ENCODE measurements at regions not wholly inside any gene's neighbourhood (a gene's known extent, or its start where the extent isn't known, plus 50 kb on each side); places are given as distances from the start of the nearest gene placed in this dataset.
"Not testable (repeated sequence)": the region's sequence is repeated elsewhere in the genome, so short reads cannot be mapped to it uniquely, and the experiment has no call there.

GRCh38 chr9:66207914-66208313 is 471.0 kb downstream of the FOXD4L4 start:
- H3K4me2 ChIP-seq (ENCODE audit: low read length); intact Hi-C loops (cut with micrococcal nuclease); ATAC-seq; RAD21 ChIA-PET (ENCODE audit: low non-redundant PET in 1 of 2, low total read pairs in 2 of 2, uncharacterized antibody in 2 of 2, unreplicated experiment in 2 of 2); H3K9ac ChIP-seq (ENCODE audit: low read length); H3K9me2 ChIP-seq (ENCODE audit: insufficient read depth); BruUV-seq (replicated peaks); H4K20me1 ChIP-seq (ENCODE audit: insufficient read depth); H3K4me1 ChIP-seq (ENCODE audit: control insufficient read depth in 1 of 2, insufficient read depth in 2 of 2, low read length in 2 of 2); H3K36me3 ChIP-seq (ENCODE audit: control insufficient read depth in 1 of 2, insufficient read depth in 2 of 2, low read length in 2 of 2); H3K79me2 ChIP-seq (ENCODE audit: insufficient read depth, low read length); H3K9me3 ChIP-seq (ENCODE audit: control insufficient read depth in 1 of 2, insufficient read depth in 1 of 2, low read depth in 1 of 2, low read length in 2 of 2); H3K4me3 ChIP-seq (replicated peaks in 1 of 2; ENCODE audit: low read depth in 1 of 2, low read length in 2 of 2); H2AFZ ChIP-seq (ENCODE audit: low read depth, low read length, poor library complexity, severe bottlenecking); H3K27me3 ChIP-seq (ENCODE audit: insufficient read depth, low read length); DNase-seq (ENCODE audit: low read depth, low spot score); CTCF ChIA-PET; H3K27ac ChIP-seq (ENCODE audit: low read depth, low read length); POLR2A ChIA-PET: not testable (repeated sequence)

GRCh38 chr9:66244763-66245162 is 507.8 kb downstream of the FOXD4L4 start:
- TF ChIP-seq CTCF (IDR thresholded peaks at IDR 0.05 in 2 of 3, conservative IDR thresholded peaks at IDR 0.05 in 1 of 3; ENCODE audit: borderline replicate concordance in 1 of 3, insufficient read depth in 1 of 3, low read depth in 2 of 3, low read length in 2 of 3) = peak in 1 of 3 experiments; percentile 8; a peak in 1 of 6 replicates
- H3K9ac ChIP-seq (ENCODE audit: low read length); ATAC-seq; BruUV-seq (replicated peaks); H3K27ac ChIP-seq (ENCODE audit: low read depth, low read length); DNase-seq (ENCODE audit: low read depth, low spot score); H3K79me2 ChIP-seq (ENCODE audit: insufficient read depth, low read length); H2AFZ ChIP-seq (ENCODE audit: low read depth, low read length, poor library complexity, severe bottlenecking); H3K4me1 ChIP-seq (ENCODE audit: control insufficient read depth in 1 of 2, insufficient read depth in 2 of 2, low read length in 2 of 2); H4K20me1 ChIP-seq (ENCODE audit: insufficient read depth); H3K9me2 ChIP-seq (ENCODE audit: insufficient read depth); H3K4me2 ChIP-seq (ENCODE audit: low read length); H3K27me3 ChIP-seq (ENCODE audit: insufficient read depth, low read length); H3K4me3 ChIP-seq (replicated peaks in 1 of 2; ENCODE audit: low read depth in 1 of 2, low read length in 2 of 2); H3K9me3 ChIP-seq (ENCODE audit: control insufficient read depth in 1 of 2, insufficient read depth in 1 of 2, low read depth in 1 of 2, low read length in 2 of 2); POLR2A ChIA-PET; intact Hi-C loops (cut with micrococcal nuclease); H3K36me3 ChIP-seq (ENCODE audit: control insufficient read depth in 1 of 2, insufficient read depth in 2 of 2, low read length in 2 of 2); CTCF ChIA-PET; RAD21 ChIA-PET (ENCODE audit: low non-redundant PET in 1 of 2, low total read pairs in 2 of 2, uncharacterized antibody in 2 of 2, unreplicated experiment in 2 of 2): not testable (repeated sequence)

- intact Hi-C loops (cut with micrococcal nuclease); BruUV-seq (replicated peaks); H3K4me1 ChIP-seq (ENCODE audit: control insufficient read depth in 1 of 2, insufficient read depth in 2 of 2, low read length in 2 of 2): not testable (repeated sequence)
Measured at GRCh38 chr9:66245481-66245880, 508.5 kb downstream of the FOXD4L4 start.

GRCh38 chr9:66257581-66257980 is 520.6 kb downstream of the FOXD4L4 start:
- H3K4me2 ChIP-seq (ENCODE audit: low read length); intact Hi-C loops (cut with micrococcal nuclease); CTCF ChIA-PET; H3K9me3 ChIP-seq (ENCODE audit: control insufficient read depth in 1 of 2, insufficient read depth in 1 of 2, low read depth in 1 of 2, low read length in 2 of 2); ATAC-seq; BruUV-seq (replicated peaks); H3K36me3 ChIP-seq (ENCODE audit: control insufficient read depth in 1 of 2, insufficient read depth in 2 of 2, low read length in 2 of 2); H4K20me1 ChIP-seq (ENCODE audit: insufficient read depth); H3K9me2 ChIP-seq (ENCODE audit: insufficient read depth); RAD21 ChIA-PET (ENCODE audit: low non-redundant PET in 1 of 2, low total read pairs in 2 of 2, uncharacterized antibody in 2 of 2, unreplicated experiment in 2 of 2); H3K9ac ChIP-seq (ENCODE audit: low read length); H3K79me2 ChIP-seq (ENCODE audit: insufficient read depth, low read length); H2AFZ ChIP-seq (ENCODE audit: low read depth, low read length, poor library complexity, severe bottlenecking); H3K4me1 ChIP-seq (ENCODE audit: control insufficient read depth in 1 of 2, insufficient read depth in 2 of 2, low read length in 2 of 2); H3K4me3 ChIP-seq (replicated peaks in 1 of 2; ENCODE audit: low read depth in 1 of 2, low read length in 2 of 2); H3K27me3 ChIP-seq (ENCODE audit: insufficient read depth, low read length); DNase-seq (ENCODE audit: low read depth, low spot score); H3K27ac ChIP-seq (ENCODE audit: low read depth, low read length); POLR2A ChIA-PET: not testable (repeated sequence)

More at GRCh38 chr9:66245481-66245880, 508.5 kb downstream of the FOXD4L4 start:
- H3K27ac ChIP-seq (ENCODE audit: low read depth, low read length); DNase-seq (ENCODE audit: low read depth, low spot score); H3K27me3 ChIP-seq (ENCODE audit: insufficient read depth, low read length); H3K79me2 ChIP-seq (ENCODE audit: insufficient read depth, low read length); H3K4me2 ChIP-seq (ENCODE audit: low read length); CTCF ChIA-PET; H3K9me2 ChIP-seq (ENCODE audit: insufficient read depth); H3K9me3 ChIP-seq (ENCODE audit: control insufficient read depth in 1 of 2, insufficient read depth in 1 of 2, low read depth in 1 of 2, low read length in 2 of 2); ATAC-seq; POLR2A ChIA-PET; H4K20me1 ChIP-seq (ENCODE audit: insufficient read depth); H2AFZ ChIP-seq (ENCODE audit: low read depth, low read length, poor library complexity, severe bottlenecking); H3K36me3 ChIP-seq (ENCODE audit: control insufficient read depth in 1 of 2, insufficient read depth in 2 of 2, low read length in 2 of 2); RAD21 ChIA-PET (ENCODE audit: low non-redundant PET in 1 of 2, low total read pairs in 2 of 2, uncharacterized antibody in 2 of 2, unreplicated experiment in 2 of 2); H3K4me3 ChIP-seq (replicated peaks in 1 of 2; ENCODE audit: low read depth in 1 of 2, low read length in 2 of 2); H3K9ac ChIP-seq (ENCODE audit: low read length): not testable (repeated sequence)
